Gastroesophageal sphincter (tissue), 3 donors: ENCODE measurements at regions not wholly inside any gene's neighbourhood (a gene's known extent, or its start where the extent isn't known, plus 50 kb on each side); places are given as distances from the start of the nearest gene placed in this dataset.

Experiments used
- EP300 ChIP-seq: sonication (generic); formaldehyde crosslinking; IDR thresholded peaks from one replicate; pipeline ENCODE4 v1.6.1; 2017; ENCODE audit warnings: antibody characterized with exemption, mild to moderate bottlenecking
- POLR2A ChIP-seq, 2 donors: fragments of 450-650 bp; IDR thresholded peaks; one replicate each; pipeline ENCODE4 v1.6.1; 2017; ENCODE audit warnings: antibody characterized with exemption in 2 of 2, mild to moderate bottlenecking in 2 of 2, moderate library complexity in 1 of 2
- POLR2AphosphoS5 ChIP-seq: sonication (generic); formaldehyde crosslinking; IDR thresholded peaks from one replicate; pipeline ENCODE4 v1.6.1; 2017; ENCODE audit warnings: antibody characterized with exemption
- TF ChIP-seq, protein P1 (sequence below), 4 experiments: fragments of 200-600 bp in 2 of 4; fragments of 450-650 bp in 2 of 4; sonication (generic) in 1 of 4; IDR thresholded peaks; one replicate each; pipeline ENCODE4 v1.5.1; 2017 to 2019; ENCODE audit warnings: antibody characterized with exemption in 4 of 4, mild to moderate bottlenecking in 2 of 4, moderate library complexity in 2 of 4

DNA sequence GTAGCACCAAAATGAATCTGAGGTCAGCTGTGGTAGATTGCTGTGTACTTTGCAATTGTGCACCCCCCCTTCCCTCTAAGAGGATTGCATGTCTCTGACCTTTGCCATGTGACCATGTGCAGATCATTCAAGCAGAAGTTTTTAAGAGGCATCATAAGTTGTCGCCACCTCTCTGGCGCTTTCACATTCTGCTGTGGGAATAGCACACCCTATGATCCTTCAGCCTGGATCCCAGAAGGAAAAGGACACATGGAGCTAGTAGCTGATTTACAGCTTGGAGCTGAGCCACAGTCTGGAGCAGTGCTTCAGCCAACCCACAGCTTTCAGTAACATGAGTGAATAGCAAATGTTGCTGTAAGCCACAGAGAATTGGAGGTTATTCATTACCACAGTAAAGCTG lies 158.5 kb downstream of the TSEN15 start:
- TF ChIP-seq, protein P1, sequence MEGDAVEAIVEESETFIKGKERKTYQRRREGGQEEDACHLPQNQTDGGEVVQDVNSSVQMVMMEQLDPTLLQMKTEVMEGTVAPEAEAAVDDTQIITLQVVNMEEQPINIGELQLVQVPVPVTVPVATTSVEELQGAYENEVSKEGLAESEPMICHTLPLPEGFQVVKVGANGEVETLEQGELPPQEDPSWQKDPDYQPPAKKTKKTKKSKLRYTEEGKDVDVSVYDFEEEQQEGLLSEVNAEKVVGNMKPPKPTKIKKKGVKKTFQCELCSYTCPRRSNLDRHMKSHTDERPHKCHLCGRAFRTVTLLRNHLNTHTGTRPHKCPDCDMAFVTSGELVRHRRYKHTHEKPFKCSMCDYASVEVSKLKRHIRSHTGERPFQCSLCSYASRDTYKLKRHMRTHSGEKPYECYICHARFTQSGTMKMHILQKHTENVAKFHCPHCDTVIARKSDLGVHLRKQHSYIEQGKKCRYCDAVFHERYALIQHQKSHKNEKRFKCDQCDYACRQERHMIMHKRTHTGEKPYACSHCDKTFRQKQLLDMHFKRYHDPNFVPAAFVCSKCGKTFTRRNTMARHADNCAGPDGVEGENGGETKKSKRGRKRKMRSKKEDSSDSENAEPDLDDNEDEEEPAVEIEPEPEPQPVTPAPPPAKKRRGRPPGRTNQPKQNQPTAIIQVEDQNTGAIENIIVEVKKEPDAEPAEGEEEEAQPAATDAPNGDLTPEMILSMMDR (IDR thresholded peaks at IDR 0.05): no peak
- TF ChIP-seq EP300 (no peak), POLR2A (IDR thresholded peaks at IDR 0.05) (no peak), POLR2AphosphoS5 (no peak)
